ENCODE measurements at regions not wholly inside any gene's neighbourhood (a gene's known extent, or its start where the extent isn't known, plus 50 kb on each side); places are given as distances from the start of the nearest gene placed in this dataset.
A peak's percentile ranks its signal among the peaks of the same experiment; 100 is the strongest.

- H3K27ac ChIP-seq (ENCODE audit: low read depth in 1 of 2, low read length in 2 of 2) = no peak overlapping the region
- H3K4me3 ChIP-seq (ENCODE audit: low read depth in 1 of 3, low read length in 3 of 3) = no peak overlapping the region
- WGBS = 50% methylated on average over 3 of the region's 3 CpGs
- TF ChIP-seq ZBTB33 (IDR thresholded peaks at IDR 0.05) (no peak), YY1 (IDR thresholded peaks at IDR 0.05) (no peak), GABPA (IDR thresholded peaks at IDR 0.05 in 1 of 2, conservative IDR thresholded peaks at IDR 0.05 in 1 of 2) (no peak), TAF1 (conservative IDR thresholded peaks at IDR 0.05) (no peak), FOXA2 (IDR thresholded peaks at IDR 0.05) (no peak)
- H3K27me3 ChIP-seq (ENCODE audit: control insufficient read depth in 4 of 4, insufficient read depth in 4 of 4, low read length in 3 of 4) = no peaks in the 10 kb centered on the region
- H3K36me3 ChIP-seq (ENCODE audit: control insufficient read depth in 4 of 4, insufficient read depth in 3 of 4, low read depth in 1 of 4, low read length in 3 of 4) = no peaks in the 10 kb centered on the region
- peaks cover 0 to 6% (median 0%) of the 10 kb centered on the region in 4 donors for H3K4me1 ChIP-seq (ENCODE audit: control insufficient read depth in 4 of 4, insufficient read depth in 4 of 4, low read length in 3 of 4)
- no peak for DNase-seq (ENCODE audit: low spot score)
- H3K9ac ChIP-seq (ENCODE audit: low read depth in 1 of 2, low read length in 2 of 2) = no peak overlapping the region
- H3K9me3 ChIP-seq (ENCODE audit: control insufficient read depth in 4 of 4, low read length in 3 of 4) = no peaks in the 10 kb centered on the region
These were observed 267.9 kb upstream of the PKDCC start for GRCh38 chr2:41779888-41780287.

GRCh38 chr2:41782306-41783158 lies 265.3 kb upstream of the PKDCC start:
- no peaks in the 10 kb centered on the region for H3K4me1 ChIP-seq (ENCODE audit: control insufficient read depth in 4 of 4, insufficient read depth in 4 of 4, low read length in 3 of 4)
- TF ChIP-seq FOXA1 (IDR thresholded peaks at IDR 0.05) (no peak), REST (IDR thresholded peaks at IDR 0.05) (no peak), GABPA (IDR thresholded peaks at IDR 0.05 in 1 of 2, conservative IDR thresholded peaks at IDR 0.05 in 1 of 2) (no peak), EGR1 (IDR thresholded peaks at IDR 0.05; ENCODE audit: low read depth in 2 of 2) (no peak), SP1 (IDR thresholded peaks at IDR 0.05) (no peak), CTCF (IDR thresholded peaks at IDR 0.05; ENCODE audit: low read depth, low read length, missing input control) (peak; percentile 83), RAD21 (IDR thresholded peaks at IDR 0.05) (peak; percentile 98 to 99)
- H3K9me3 ChIP-seq (ENCODE audit: control insufficient read depth in 4 of 4, low read length in 3 of 4) = no peaks in the 10 kb centered on the region
- 28% methylated on average over 6 of the region's 6 CpGs for WGBS
- H3K9ac ChIP-seq (ENCODE audit: low read depth in 1 of 2, low read length in 2 of 2) = no peak overlapping the region
- peak; percentile 36 for DNase-seq (ENCODE audit: low spot score)
- no peaks in the 10 kb centered on the region for H3K27me3 ChIP-seq (ENCODE audit: control insufficient read depth in 4 of 4, insufficient read depth in 4 of 4, low read length in 3 of 4)
- no peaks in the 10 kb centered on the region for H3K36me3 ChIP-seq (ENCODE audit: control insufficient read depth in 4 of 4, insufficient read depth in 3 of 4, low read depth in 1 of 4, low read length in 3 of 4)
- no peak overlapping the region for H3K27ac ChIP-seq (ENCODE audit: low read depth in 1 of 2, low read length in 2 of 2)
- no peak overlapping the region for H3K4me3 ChIP-seq (ENCODE audit: low read depth in 1 of 3, low read length in 3 of 3)
